Transverse colon (tissue), 4 donors: ENCODE measurements at regions not wholly inside any gene's neighbourhood (a gene's known extent, or its start where the extent isn't known, plus 50 kb on each side); places are given as distances from the start of the nearest gene placed in this dataset.

ENCODE experiments used
- CTCF ChIP-seq, 5 experiments: fragments of 200-600 bp in 3 of 5; fragments of 450-650 bp in 2 of 5; sonication (generic) in 3 of 5; IDR thresholded peaks; 1 replicate in 2 of 5; 2 replicates in 3 of 5; pipeline ENCODE4 v1.5.1; 2016 to 2017; ENCODE audit warnings: antibody characterized with exemption in 5 of 5, inconsistent platforms in 3 of 5, mild to moderate bottlenecking in 2 of 5, moderate library complexity in 1 of 5
- EP300 ChIP-seq: sonication (generic); formaldehyde crosslinking; IDR thresholded peaks from one replicate; pipeline ENCODE4 v1.6.1; 2017; ENCODE audit warnings: antibody characterized with exemption, low read depth
- POLR2A ChIP-seq: fragments of 450-650 bp; IDR thresholded peaks from one replicate; pipeline ENCODE4 v1.6.1; 2016; ENCODE audit warnings: antibody characterized with exemption, mild to moderate bottlenecking, moderate library complexity
- POLR2AphosphoS5 ChIP-seq, 3 donors: sonication (generic); formaldehyde crosslinking; IDR thresholded peaks; one replicate each; pipeline ENCODE4 v1.6.1; 2016; ENCODE audit warnings: antibody characterized with exemption in 3 of 3

GRCh38 chr22:25402160-25402500 lies 162.3 kb upstream of the GRK3 start:
- TF ChIP-seq CTCF (IDR thresholded peaks at IDR 0.05) (no peak), EP300 (no peak), POLR2AphosphoS5 (IDR thresholded peaks at IDR 0.05) (no peak), POLR2A (no peak)
